Sigmoid colon (tissue), 4 donors: ENCODE measurements at regions not wholly inside any gene's neighbourhood (a gene's known extent, or its start where the extent isn't known, plus 50 kb on each side); places are given as distances from the start of the nearest gene placed in this dataset.

Experiments
- CTCF ChIP-seq, 4 experiments: fragments of 450-650 bp in 3 of 4; fragments of 200-600 bp in 1 of 4; IDR thresholded peaks; one replicate each; pipeline ENCODE4 v1.5.1; 2016 to 2019; ENCODE audit warnings: antibody characterized with exemption in 4 of 4, mild to moderate bottlenecking in 3 of 4, moderate library complexity in 2 of 4
- EP300 ChIP-seq, 4 donors: sonication (generic); formaldehyde crosslinking; IDR thresholded peaks; one replicate each; pipeline ENCODE4 v1.6.1; 2017; ENCODE audit warnings: antibody characterized with exemption in 4 of 4
- POLR2A ChIP-seq, 2 donors: fragments of 450-650 bp; IDR thresholded peaks; one replicate each; pipeline ENCODE4 v1.6.1; 2016; ENCODE audit warnings: antibody characterized with exemption in 2 of 2, mild to moderate bottlenecking in 2 of 2, moderate library complexity in 2 of 2

DNA sequence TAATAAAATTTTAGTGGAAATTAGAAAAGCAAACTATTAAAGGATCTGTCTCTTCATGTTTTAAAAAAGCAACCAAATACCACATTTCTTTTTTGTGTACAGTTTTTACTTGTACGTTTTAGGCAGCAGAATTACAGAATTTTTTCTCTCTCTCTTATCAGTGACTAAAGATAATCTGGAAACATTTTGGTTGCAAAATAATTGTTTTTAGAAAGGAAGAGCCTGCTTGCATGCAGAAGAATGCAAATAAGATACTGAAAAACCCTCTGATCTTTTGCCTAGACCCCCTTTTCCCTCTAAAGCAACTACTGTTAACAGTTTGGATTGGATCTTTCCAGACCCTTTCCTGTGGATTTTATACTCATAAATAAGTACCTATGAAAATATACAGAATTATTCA is 75.9 kb upstream of the SGCD start:
- TF ChIP-seq POLR2A (IDR thresholded peaks at IDR 0.05) (no peak), CTCF (IDR thresholded peaks at IDR 0.05) (no peak), EP300 (IDR thresholded peaks at IDR 0.05) (no peak)
